Loucy (cell line): ENCODE measurements at regions not wholly inside any gene's neighbourhood (a gene's known extent, or its start where the extent isn't known, plus 50 kb on each side); places are given as distances from the start of the nearest gene placed in this dataset.

Source experiments
- EZH2phosphoT487 ChIP-seq: fragments of 200-600 bp; IDR thresholded peaks from 2 replicates; pipeline ENCODE4 v1.6.1; 2018; ENCODE audit warnings: antibody characterized with exemption, mild to moderate bottlenecking, moderate library complexity, borderline replicate concordance
- TF ChIP-seq, protein P1 (sequence below): fragments of 200-600 bp; sonication (generic); conservative IDR thresholded peaks from 2 replicates; pipeline ENCODE4 v1.5.1; 2014; ENCODE audit warnings: mild to moderate bottlenecking, antibody characterized with exemption, low read length

DNA sequence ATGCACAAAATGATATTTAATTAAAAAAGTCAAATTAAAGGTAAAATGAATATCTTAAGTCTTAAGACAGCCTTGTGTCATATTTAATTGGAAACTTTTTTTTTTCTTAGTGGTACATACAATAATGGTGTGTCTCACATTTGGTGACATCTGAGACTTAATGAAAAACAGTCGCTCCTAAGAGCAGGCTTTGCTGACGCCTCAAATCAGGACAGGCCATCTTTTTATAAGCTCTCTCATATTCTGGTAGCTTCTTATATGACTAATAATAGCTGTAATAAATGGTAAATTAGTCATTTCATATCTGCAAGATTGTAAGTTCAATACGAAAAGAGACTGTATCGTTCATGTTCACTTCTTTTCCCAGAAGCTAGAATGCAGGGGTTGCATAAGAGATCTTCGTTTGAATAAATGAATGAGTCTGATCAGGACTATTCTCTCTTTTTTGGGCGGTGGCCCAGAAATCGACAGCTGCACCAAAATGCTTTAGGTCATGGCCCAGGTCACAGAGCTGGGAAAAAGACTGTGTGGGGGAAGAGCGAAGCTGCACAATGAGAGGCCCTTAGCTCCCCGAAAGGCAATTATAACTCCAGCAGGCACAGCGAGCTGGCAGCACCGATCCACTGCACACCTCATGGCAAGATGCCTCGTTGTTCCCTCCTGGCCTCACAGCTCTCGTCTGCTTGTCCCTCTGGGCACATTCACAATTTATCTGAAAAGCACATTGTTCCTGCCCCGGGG lies 69.4 kb downstream of the NRN1 start:
- TF ChIP-seq, protein P1, sequence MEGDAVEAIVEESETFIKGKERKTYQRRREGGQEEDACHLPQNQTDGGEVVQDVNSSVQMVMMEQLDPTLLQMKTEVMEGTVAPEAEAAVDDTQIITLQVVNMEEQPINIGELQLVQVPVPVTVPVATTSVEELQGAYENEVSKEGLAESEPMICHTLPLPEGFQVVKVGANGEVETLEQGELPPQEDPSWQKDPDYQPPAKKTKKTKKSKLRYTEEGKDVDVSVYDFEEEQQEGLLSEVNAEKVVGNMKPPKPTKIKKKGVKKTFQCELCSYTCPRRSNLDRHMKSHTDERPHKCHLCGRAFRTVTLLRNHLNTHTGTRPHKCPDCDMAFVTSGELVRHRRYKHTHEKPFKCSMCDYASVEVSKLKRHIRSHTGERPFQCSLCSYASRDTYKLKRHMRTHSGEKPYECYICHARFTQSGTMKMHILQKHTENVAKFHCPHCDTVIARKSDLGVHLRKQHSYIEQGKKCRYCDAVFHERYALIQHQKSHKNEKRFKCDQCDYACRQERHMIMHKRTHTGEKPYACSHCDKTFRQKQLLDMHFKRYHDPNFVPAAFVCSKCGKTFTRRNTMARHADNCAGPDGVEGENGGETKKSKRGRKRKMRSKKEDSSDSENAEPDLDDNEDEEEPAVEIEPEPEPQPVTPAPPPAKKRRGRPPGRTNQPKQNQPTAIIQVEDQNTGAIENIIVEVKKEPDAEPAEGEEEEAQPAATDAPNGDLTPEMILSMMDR: no peak
- TF ChIP-seq EZH2phosphoT487: no peak
